Liver (tissue), 8 donors: ENCODE measurements at regions not wholly inside any gene's neighbourhood (a gene's known extent, or its start where the extent isn't known, plus 50 kb on each side); places are given as distances from the start of the nearest gene placed in this dataset.

Experiments
- DNase-seq: peaks from one replicate; pipeline ENCODE4 v3.0.0-alpha.2; 2017; ENCODE audit warnings: low spot score
- H3K27ac ChIP-seq, 2 donors: one replicate each; pipeline ENCODE4 v1.7.0; 2013; ENCODE audit warnings: inconsistent platforms in 2 of 2, low read length in 2 of 2, control low read depth in 1 of 2, low read depth in 1 of 2, mild to moderate bottlenecking in 1 of 2
- H3K27me3 ChIP-seq, 4 donors: one replicate each; pipeline versions ENCODE4 v1.6.1 to v1.7.0; 2013; ENCODE audit warnings: low read length in 3 of 4, inconsistent platforms in 1 of 4, mild to moderate bottlenecking in 1 of 4, moderate library complexity in 1 of 4; ENCODE audit not compliant: control insufficient read depth in 4 of 4, insufficient read depth in 4 of 4
- H3K36me3 ChIP-seq, 4 donors: one replicate each; pipeline versions ENCODE4 v1.6.1 to v1.7.0; 2013; ENCODE audit warnings: low read length in 3 of 4, mild to moderate bottlenecking in 3 of 4, low read depth in 1 of 4, moderate library complexity in 1 of 4; ENCODE audit not compliant: control insufficient read depth in 4 of 4, insufficient read depth in 3 of 4
- H3K4me1 ChIP-seq, 4 donors: one replicate each; pipeline versions ENCODE4 v1.6.1 to v1.7.0; 2013; ENCODE audit warnings: low read length in 3 of 4, mild to moderate bottlenecking in 3 of 4, moderate library complexity in 1 of 4; ENCODE audit not compliant: control insufficient read depth in 4 of 4, insufficient read depth in 4 of 4
- H3K4me3 ChIP-seq, 3 donors: one replicate each; pipeline versions ENCODE4 v1.6.1 to v1.7.0; 2013; ENCODE audit warnings: low read length in 3 of 3, control low read depth in 1 of 3, low read depth in 1 of 3, mild to moderate bottlenecking in 1 of 3
- H3K9ac ChIP-seq, 2 donors: one replicate each; pipeline ENCODE4 v1.7.0; 2013; ENCODE audit warnings: low read length in 2 of 2, mild to moderate bottlenecking in 2 of 2, moderate library complexity in 2 of 2, control low read depth in 1 of 2, low read depth in 1 of 2
- H3K9me3 ChIP-seq, 4 donors: one replicate each; pipeline versions ENCODE4 v1.6.1 to v1.7.0; 2013; ENCODE audit warnings: low read length in 3 of 4; ENCODE audit not compliant: control insufficient read depth in 4 of 4
- CTCF ChIP-seq: fragments of 150-350 bp; IDR thresholded peaks from 2 replicates; pipeline ENCODE4 v1.5.1; 2017; ENCODE audit warnings: improper control_type of control experiment, low read depth, low read length; ENCODE audit not compliant: missing input control
- EGR1 ChIP-seq, 2 donors: IDR thresholded peaks; 2 replicates each; pipeline ENCODE4 v1.6.1; 2016 to 2018; ENCODE audit warnings: antibody characterized with exemption in 2 of 2, low read depth in 2 of 2
- FOXA1 ChIP-seq: IDR thresholded peaks from 2 replicates; pipeline ENCODE4 v1.6.1; 2016; ENCODE audit warnings: antibody characterized with exemption
- FOXA2 ChIP-seq: IDR thresholded peaks from 2 replicates; pipeline ENCODE4 v1.6.1; 2016; ENCODE audit warnings: antibody characterized with exemption
- HNF4A ChIP-seq, 2 donors: conservative IDR thresholded peaks; 2 replicates each; pipeline ENCODE4 v1.6.1; 2016; ENCODE audit warnings: antibody characterized with exemption in 2 of 2, mild to moderate bottlenecking in 2 of 2
- HNF4G ChIP-seq: IDR thresholded peaks from 2 replicates; pipeline ENCODE4 v1.6.1; 2016; ENCODE audit warnings: antibody characterized with exemption
- JUND ChIP-seq, 2 donors: IDR thresholded peaks; 2 replicates each; pipeline ENCODE4 v1.6.1; 2016; ENCODE audit warnings: antibody characterized with exemption in 2 of 2
- MAX ChIP-seq: IDR thresholded peaks from 2 replicates; pipeline ENCODE4 v1.6.1; 2016; ENCODE audit warnings: antibody characterized with exemption
- NR2F2 ChIP-seq: IDR thresholded peaks from 2 replicates; pipeline ENCODE4 v1.6.1; 2016; ENCODE audit warnings: antibody characterized with exemption
- RAD21 ChIP-seq, 2 donors: IDR thresholded peaks; 2 replicates each; pipeline ENCODE4 v1.6.1; 2016; ENCODE audit warnings: antibody characterized with exemption in 2 of 2, mild to moderate bottlenecking in 2 of 2
- REST ChIP-seq: IDR thresholded peaks from 2 replicates; pipeline ENCODE4 v1.6.1; 2016; ENCODE audit warnings: antibody characterized with exemption, mild to moderate bottlenecking
- RXRA ChIP-seq, 2 donors: IDR thresholded peaks; 2 replicates each; pipeline ENCODE4 v1.6.1; 2017 to 2018; ENCODE audit warnings: antibody characterized with exemption in 2 of 2, mild to moderate bottlenecking in 1 of 2
- SP1 ChIP-seq: IDR thresholded peaks from 2 replicates; pipeline ENCODE4 v1.6.1; 2018; ENCODE audit warnings: antibody characterized with exemption, mild to moderate bottlenecking
- TAF1 ChIP-seq: conservative IDR thresholded peaks from 2 replicates; pipeline ENCODE4 v1.6.1; 2016; ENCODE audit warnings: antibody characterized with exemption, mild to moderate bottlenecking
- YY1 ChIP-seq: IDR thresholded peaks from 2 replicates; pipeline ENCODE4 v1.6.1; 2016; ENCODE audit warnings: antibody characterized with exemption, mild to moderate bottlenecking
- WGBS: extraction: QIAGEN DNeasy Blood & Tissue Kit; methylation state at CpG from one replicate; pipeline ENCODE4 v1.1.7; 2013; 5-methylcytosine and 5-hydroxymethylcytosine counted together
- TF ChIP-seq, protein P1 (sequence below): IDR thresholded peaks from 2 replicates; pipeline ENCODE4 v1.6.1; 2016; ENCODE audit warnings: antibody characterized with exemption
- TF ChIP-seq, protein P2 (sequence below): IDR thresholded peaks from 2 replicates; pipeline ENCODE4 v1.6.1; 2016; ENCODE audit warnings: antibody characterized with exemption
- donor health status: healthy.
- donor health status: healthy.
- donor health status: healthy.
- donor health status: healthy.
- donor health status: healthy.

DNA sequence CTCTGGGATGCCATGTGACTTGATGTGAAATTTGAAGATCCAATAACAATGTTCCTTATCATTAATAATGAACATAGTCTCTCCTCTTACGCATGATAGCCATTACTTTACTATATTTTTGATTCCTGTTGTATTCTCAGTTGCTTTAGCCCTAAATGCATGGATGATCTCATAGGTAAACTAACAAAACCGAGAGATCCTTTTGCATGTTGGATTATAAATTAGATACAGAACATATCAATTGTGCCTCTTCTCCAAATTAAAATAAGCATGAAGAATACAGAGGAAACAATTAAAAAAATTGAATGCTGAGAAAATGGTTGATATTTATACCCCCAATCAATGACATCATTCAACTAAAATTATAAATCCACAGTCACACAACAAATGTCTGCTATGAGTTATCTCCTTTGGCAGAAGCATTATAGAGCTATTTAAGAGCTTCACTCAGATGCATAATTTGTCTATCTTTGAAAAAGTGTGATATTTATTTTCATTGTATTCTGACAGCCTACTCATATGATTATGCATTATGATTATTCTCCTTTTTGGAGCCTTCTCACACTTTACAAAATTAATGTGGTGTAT lies 386.4 kb upstream of the STXBP6 start:
- H3K36me3 ChIP-seq = no peaks in the 10 kb centered on the region
- TF ChIP-seq RXRA (IDR thresholded peaks at IDR 0.05) (no peak), REST (no peak), SP1 (no peak), JUND (IDR thresholded peaks at IDR 0.05) (no peak), NR2F2 (no peak), TAF1 (no peak), EGR1 (IDR thresholded peaks at IDR 0.05; ENCODE audit: low read depth in 2 of 2) (no peak), MAX (no peak), RAD21 (IDR thresholded peaks at IDR 0.05) (no peak), HNF4A (conservative IDR thresholded peaks at IDR 0.05) (no peak), FOXA1 (no peak), YY1 (no peak)
- TF ChIP-seq, protein P1, sequence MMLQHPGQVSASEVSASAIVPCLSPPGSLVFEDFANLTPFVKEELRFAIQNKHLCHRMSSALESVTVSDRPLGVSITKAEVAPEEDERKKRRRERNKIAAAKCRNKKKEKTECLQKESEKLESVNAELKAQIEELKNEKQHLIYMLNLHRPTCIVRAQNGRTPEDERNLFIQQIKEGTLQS = no peak
- TF ChIP-seq, protein P2, sequence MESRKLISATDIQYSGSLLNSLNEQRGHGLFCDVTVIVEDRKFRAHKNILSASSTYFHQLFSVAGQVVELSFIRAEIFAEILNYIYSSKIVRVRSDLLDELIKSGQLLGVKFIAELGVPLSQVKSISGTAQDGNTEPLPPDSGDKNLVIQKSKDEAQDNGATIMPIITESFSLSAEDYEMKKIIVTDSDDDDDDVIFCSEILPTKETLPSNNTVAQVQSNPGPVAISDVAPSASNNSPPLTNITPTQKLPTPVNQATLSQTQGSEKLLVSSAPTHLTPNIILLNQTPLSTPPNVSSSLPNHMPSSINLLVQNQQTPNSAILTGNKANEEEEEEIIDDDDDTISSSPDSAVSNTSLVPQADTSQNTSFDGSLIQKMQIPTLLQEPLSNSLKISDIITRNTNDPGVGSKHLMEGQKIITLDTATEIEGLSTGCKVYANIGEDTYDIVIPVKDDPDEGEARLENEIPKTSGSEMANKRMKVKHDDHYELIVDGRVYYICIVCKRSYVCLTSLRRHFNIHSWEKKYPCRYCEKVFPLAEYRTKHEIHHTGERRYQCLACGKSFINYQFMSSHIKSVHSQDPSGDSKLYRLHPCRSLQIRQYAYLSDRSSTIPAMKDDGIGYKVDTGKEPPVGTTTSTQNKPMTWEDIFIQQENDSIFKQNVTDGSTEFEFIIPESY = no peak
- no peak overlapping the region for H3K9ac ChIP-seq
- H3K4me3 ChIP-seq = no peak overlapping the region
- no peaks in the 10 kb centered on the region for H3K4me1 ChIP-seq
- no peaks in the 10 kb centered on the region for H3K27me3 ChIP-seq
- H3K9me3 ChIP-seq = no peaks in the 10 kb centered on the region
- DNase-seq = no peak
- 70% methylated on average over 2 of the region's 2 CpGs for WGBS
- H3K27ac ChIP-seq = no peak overlapping the region

DNA sequence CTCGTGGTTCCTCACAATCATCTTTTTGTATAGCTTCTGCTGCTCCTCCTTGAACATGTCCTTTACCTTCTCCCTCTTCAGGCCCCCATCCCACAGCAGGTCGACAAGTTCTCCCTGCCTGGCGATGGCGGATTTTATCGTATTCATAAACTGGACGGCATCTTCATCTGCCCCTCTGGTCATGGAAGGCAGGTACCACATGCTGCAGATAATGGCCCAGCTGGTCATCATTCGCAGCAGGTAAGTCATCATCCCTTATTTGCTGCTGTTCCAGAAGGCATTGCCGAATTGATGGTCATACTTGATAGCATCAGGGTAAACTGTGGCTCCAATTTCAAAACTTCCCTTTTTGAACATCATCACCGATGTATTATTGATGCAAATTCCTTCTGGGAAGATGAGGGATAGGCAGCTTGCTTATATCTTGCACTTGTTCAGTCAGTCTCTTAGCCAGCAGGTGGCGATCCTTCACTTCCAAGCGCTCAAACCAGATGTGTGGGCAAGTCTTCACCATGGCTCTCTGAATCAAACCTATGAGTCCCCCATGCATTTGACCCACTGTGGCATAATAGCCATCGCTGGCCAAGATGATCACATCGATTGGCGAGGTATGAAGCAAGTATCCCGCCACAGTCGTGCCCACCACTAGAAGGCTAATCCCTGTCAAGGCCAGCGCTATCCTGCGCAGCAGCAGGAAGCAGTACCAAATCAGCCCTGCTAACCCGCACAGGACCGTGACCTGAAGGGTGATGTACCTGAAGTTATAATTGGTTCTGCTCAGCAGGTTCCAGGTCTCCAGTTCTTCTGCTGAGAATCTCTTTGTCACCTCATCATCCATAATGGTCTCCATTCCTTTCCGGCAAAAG lies 381.5 kb upstream of the STXBP6 start:
- Histone ChIP-seq H3K9me3 (no peaks in the 10 kb centered on the region), H3K4me3 (no peak overlapping the region), H3K36me3 (no peaks in the 10 kb centered on the region), H3K9ac (no peak overlapping the region), H3K4me1 (no peaks in the 10 kb centered on the region), H3K27ac (no peak overlapping the region), H3K27me3 (no peaks in the 10 kb centered on the region)
- no peak for DNase-seq
- whole genome bisulfite sequencing = 70% methylated on average over 21 of the region's 21 CpGs
- no peak for TF ChIP-seq FOXA1
- TF ChIP-seq MAX = no peak
- peak; percentile 52 for TF ChIP-seq CTCF
- TF ChIP-seq RXRA (IDR thresholded peaks at IDR 0.05) = no peak
- TF ChIP-seq EGR1 (IDR thresholded peaks at IDR 0.05; ENCODE audit: low read depth in 2 of 2) = no peak
- TF ChIP-seq HNF4A (conservative IDR thresholded peaks at IDR 0.05) = no peak
- no peak for TF ChIP-seq HNF4G
- TF ChIP-seq REST = no peak
- TF ChIP-seq NR2F2 = no peak
- TF ChIP-seq JUND (IDR thresholded peaks at IDR 0.05) = no peak
- no peak for TF ChIP-seq SP1
- TF ChIP-seq FOXA2 = no peak
